Fibroblast of skin of right biceps (primary cell): ENCODE measurements at regions not wholly inside any gene's neighbourhood (a gene's known extent, or its start where the extent isn't known, plus 50 kb on each side); places are given as distances from the start of the nearest gene placed in this dataset.
"Not testable (repeated sequence)": the region's sequence is repeated elsewhere in the genome, so short reads cannot be mapped to it uniquely, and the experiment has no call there.

Experiments
- DNase-seq: peaks from one replicate; pipeline ENCODE4 v3.0.0-alpha.2; 2013

DNA sequence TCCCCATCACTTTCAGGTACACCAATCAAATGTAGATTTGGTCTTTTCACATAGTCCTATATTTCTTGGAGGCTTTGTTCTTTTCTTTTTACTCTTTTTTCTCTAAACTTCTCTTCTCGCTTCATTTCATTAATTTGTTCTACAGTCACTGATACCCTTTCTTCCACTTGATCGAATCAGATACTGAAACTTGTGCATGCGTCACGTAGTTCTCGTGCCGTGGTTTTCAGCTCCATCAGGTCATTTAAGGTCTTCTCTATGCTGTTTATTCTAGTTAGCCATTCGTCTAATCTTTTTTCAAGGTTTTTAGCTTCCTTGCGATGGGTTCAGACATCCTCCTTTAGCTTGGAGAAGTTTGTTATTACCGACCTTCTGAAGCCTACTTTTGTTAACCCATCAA lies 70.6 kb downstream of the DLEU7 start:
- not testable (repeated sequence) for DNase-seq
